Kidney (tissue), 13 donors: ENCODE measurements at regions not wholly inside any gene's neighbourhood (a gene's known extent, or its start where the extent isn't known, plus 50 kb on each side); places are given as distances from the start of the nearest gene placed in this dataset.

Experiments
- DNase-seq, 5 donors: peaks; one replicate each; pipeline ENCODE4 v3.0.0-alpha.2; 2013 to 2020
- FAIRE-seq: peaks from 2 replicates; lab custom pipeline; 2012; peaks lifted over from hg19 to GRCh38; lab: Jason Lieb, UNC
- H3K27ac ChIP-seq, 2 donors: one replicate each; pipeline ENCODE4 v1.7.0; 2013; ENCODE audit warnings: low read depth in 2 of 2, low read length in 2 of 2, inconsistent platforms in 1 of 2
- H3K27me3 ChIP-seq: one replicate; pipeline ENCODE4 v1.7.1; 2013; ENCODE audit warnings: low read length, inconsistent platforms; ENCODE audit not compliant: control insufficient read depth, insufficient read depth
- H3K36me3 ChIP-seq, 3 donors: one replicate each; pipeline versions ENCODE4 v1.7.0 to v1.7.1; 2013; ENCODE audit warnings: low read length in 3 of 3, control low read depth in 1 of 3, inconsistent platforms in 1 of 3; ENCODE audit not compliant: insufficient read depth in 3 of 3, control insufficient read depth in 2 of 3
- H3K4me1 ChIP-seq, 3 donors: one replicate each; pipeline versions ENCODE4 v1.7.0 to v1.7.1; 2013; ENCODE audit warnings: low read length in 3 of 3, inconsistent platforms in 1 of 3, low read depth in 1 of 3; ENCODE audit not compliant: control insufficient read depth in 2 of 3, insufficient read depth in 2 of 3
- H3K4me3 ChIP-seq, 3 donors: one replicate each; pipeline versions ENCODE4 v1.7.0 to v1.8.1; 2013; ENCODE audit warnings: low read length in 3 of 3, control low read depth in 1 of 3, inconsistent platforms in 1 of 3
- H3K9ac ChIP-seq, 3 donors: one replicate each; pipeline versions ENCODE4 v1.7.0 to v1.7.1; 2013; ENCODE audit warnings: low read length in 3 of 3, control low read depth in 1 of 3, inconsistent platforms in 1 of 3
- H3K9me3 ChIP-seq, 3 donors: one replicate each; pipeline versions ENCODE4 v1.7.0 to v1.7.1; 2013; ENCODE audit warnings: low read length in 3 of 3, control low read depth in 1 of 3, inconsistent platforms in 1 of 3; ENCODE audit not compliant: control insufficient read depth in 2 of 3, insufficient read depth in 1 of 3
- intact Hi-C: fragments of 100-400 bp; cut with DNase I; formaldehyde crosslinking; loops from one replicate; pipeline ENCODE4 v1.11.1; 2022
- TF ChIP-seq, protein P1 (sequence below): IDR thresholded peaks from 3 replicates; pipeline ENCODE4 v1.5.1; 2012; ENCODE audit warnings: mild to moderate bottlenecking, moderate library complexity, borderline replicate concordance; ENCODE audit not compliant: insufficient read depth; ENCODE audit errors: extremely low read depth
- donor health status: control.
- donor health status: control.
- donor health status: control.
- donor health status: control.
- donor health status: control.
- donor health status: DM: yes; HTN: yes; CAD: no.
- donor health status: Normal renal cell carcinoma (clear cell type).

DNA sequence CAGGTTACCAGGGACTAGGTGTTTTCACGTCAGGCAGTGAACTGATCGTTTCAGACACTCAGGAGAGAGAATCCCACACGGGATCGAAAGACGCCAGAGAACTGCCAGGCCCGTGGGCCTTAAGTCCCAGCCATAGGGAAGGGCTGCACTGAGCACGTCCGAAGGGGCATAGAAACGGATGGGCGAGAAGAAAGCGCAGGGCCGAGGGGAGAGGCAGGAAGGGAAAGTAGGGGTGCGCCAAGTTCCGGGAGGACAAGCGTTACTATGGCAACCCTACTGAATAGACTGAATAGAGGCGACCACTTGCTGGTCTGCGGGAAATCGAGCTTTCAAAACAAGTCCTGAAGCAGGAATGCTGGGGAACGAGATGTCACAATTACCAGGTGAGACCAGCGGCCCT lies 421.3 kb upstream of the NUPR2 start:
- H3K9ac ChIP-seq: no peak overlapping the region
- no peak overlapping the region for H3K4me3 ChIP-seq
- TF ChIP-seq, protein P1, sequence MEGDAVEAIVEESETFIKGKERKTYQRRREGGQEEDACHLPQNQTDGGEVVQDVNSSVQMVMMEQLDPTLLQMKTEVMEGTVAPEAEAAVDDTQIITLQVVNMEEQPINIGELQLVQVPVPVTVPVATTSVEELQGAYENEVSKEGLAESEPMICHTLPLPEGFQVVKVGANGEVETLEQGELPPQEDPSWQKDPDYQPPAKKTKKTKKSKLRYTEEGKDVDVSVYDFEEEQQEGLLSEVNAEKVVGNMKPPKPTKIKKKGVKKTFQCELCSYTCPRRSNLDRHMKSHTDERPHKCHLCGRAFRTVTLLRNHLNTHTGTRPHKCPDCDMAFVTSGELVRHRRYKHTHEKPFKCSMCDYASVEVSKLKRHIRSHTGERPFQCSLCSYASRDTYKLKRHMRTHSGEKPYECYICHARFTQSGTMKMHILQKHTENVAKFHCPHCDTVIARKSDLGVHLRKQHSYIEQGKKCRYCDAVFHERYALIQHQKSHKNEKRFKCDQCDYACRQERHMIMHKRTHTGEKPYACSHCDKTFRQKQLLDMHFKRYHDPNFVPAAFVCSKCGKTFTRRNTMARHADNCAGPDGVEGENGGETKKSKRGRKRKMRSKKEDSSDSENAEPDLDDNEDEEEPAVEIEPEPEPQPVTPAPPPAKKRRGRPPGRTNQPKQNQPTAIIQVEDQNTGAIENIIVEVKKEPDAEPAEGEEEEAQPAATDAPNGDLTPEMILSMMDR: no peak
- no peak overlapping the region for H3K27ac ChIP-seq
- H3K27me3 ChIP-seq: no peaks in the 10 kb centered on the region
- intact Hi-C loops: no loop called here
- H3K4me1 ChIP-seq: no peaks in the 10 kb centered on the region
- FAIRE-seq (no peak), DNase-seq (no peak)
- H3K36me3 ChIP-seq: no peaks in the 10 kb centered on the region
- peaks cover 0 to 2% (median 0%) of the 10 kb centered on the region in 3 donors for H3K9me3 ChIP-seq

DNA sequence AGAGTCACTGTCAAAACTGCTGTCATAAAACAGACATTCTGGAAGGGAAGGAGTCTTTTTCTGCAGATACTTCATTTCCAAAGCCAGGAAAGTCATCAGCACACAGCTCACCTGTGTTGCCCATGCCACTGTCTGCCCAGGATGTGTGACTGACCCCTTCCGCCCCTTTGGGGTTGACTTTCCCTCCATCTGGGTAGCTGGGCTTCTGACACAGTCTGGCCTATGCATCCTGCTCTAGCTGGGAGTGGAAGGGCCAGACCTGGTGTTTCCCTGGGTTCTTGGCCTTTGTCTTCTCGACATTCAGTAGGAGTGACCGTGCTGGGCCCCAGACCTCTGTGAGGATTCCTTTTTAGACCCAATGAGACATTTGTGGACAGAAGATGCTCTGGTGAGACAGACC lies 378.9 kb upstream of the NUPR2 start:
- H3K9ac ChIP-seq: no peak overlapping the region
- H3K36me3 ChIP-seq: no peaks in the 10 kb centered on the region
- H3K4me3 ChIP-seq: no peak overlapping the region
- H3K4me1 ChIP-seq: no peaks in the 10 kb centered on the region
- no peak for FAIRE-seq
- intact Hi-C loops: no loop called here
- DNase-seq: no peak
- TF ChIP-seq, protein P1: no peak
- no peaks in the 10 kb centered on the region for H3K27me3 ChIP-seq
- H3K27ac ChIP-seq: no peak overlapping the region
- H3K9me3 ChIP-seq: peaks cover 0 to 25% (median 4%) of the 10 kb centered on the region in 3 donors

DNA sequence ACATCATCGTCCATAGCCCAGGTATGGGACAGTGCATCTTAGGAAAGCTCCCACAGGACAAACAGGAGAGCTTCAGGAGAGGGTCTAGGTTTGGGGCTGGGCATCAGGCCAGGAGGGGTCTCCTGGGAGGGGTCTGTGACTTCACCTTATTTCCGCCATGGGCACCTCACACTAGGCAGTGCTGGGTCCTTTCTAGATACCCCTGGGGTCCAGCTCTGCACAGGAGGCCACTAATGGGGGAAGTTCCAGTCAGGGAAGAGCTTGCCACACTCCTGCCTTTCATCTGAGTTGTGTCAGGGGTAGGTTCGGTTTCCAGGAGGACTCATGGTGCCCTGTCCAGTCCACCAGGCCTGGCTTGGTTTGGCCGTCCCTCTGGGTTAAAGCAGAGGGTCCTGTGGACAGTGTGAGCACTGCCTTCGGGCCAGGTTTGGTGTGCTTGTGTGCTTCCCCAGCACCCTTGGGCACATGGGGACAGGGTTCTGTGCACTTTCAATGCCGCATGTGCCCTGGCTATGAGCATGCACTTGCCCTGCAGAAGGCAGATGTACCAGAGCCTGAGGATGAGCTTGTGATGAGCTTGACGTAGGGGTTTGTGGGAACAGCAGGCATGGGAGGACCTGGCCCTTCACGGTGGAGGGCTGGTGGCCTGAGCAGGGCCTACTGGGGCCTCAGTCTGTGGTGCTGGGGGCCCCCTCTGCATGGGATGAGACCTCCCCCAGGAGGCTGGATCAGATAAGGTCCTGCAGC lies 377.7 kb upstream of the NUPR2 start:
- Histone ChIP-seq H3K4me3 (no peak overlapping the region), H3K36me3 (no peaks in the 10 kb centered on the region), H3K27ac (no peak overlapping the region), H3K9ac (no peak overlapping the region), H3K27me3 (no peaks in the 10 kb centered on the region), H3K4me1 (no peaks in the 10 kb centered on the region), H3K9me3 (peaks cover 0 to 27% (median 3%) of the 10 kb centered on the region in 3 donors)
- FAIRE-seq (no peak), DNase-seq (no peak)
- intact Hi-C loops: no loop called here
- TF ChIP-seq, protein P1: no peak

- TF ChIP-seq, protein P1: no peak
- H3K4me3 ChIP-seq: no peak overlapping the region
- no peak overlapping the region for H3K27ac ChIP-seq
- intact Hi-C loops: no loop called here
- peaks cover 0 to 27% (median 2%) of the 10 kb centered on the region in 3 donors for H3K9me3 ChIP-seq
- no peak overlapping the region for H3K9ac ChIP-seq
- no peaks in the 10 kb centered on the region for H3K4me1 ChIP-seq
- FAIRE-seq: no peak
- H3K27me3 ChIP-seq: no peaks in the 10 kb centered on the region
- no peaks in the 10 kb centered on the region for H3K36me3 ChIP-seq
- DNase-seq: no peak
Observed at GRCh38 chr7:56493196-56493595, 377.0 kb upstream of the NUPR2 start.
